ENCODE measurements at regions not wholly inside any gene's neighbourhood (a gene's known extent, or its start where the extent isn't known, plus 50 kb on each side); places are given as distances from the start of the nearest gene placed in this dataset.

DNA sequence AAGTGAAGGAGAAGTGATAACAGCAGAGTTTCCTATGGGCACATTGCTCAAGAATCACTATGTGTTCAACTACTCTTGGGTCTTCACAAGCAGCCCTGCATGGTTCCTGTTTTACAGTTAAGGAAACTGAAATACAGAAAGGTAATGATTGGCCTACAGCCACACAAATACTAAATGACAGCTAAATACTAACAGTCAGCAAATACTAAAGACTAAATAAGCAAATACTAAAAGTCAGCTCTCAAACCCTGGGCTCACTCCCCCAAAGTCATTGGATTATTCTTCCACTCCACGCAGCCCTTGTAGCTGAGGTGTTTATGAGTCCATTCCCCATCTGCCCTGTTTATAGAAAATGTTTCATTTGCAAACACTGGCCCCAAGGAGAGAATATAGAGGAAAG, 372.7 kb upstream of the CDH11 start:
- no peak for DNase-seq (ENCODE audit: low spot score)
- BruUV-seq (replicated peaks) = no TSS peak
- H3K4me1 ChIP-seq (ENCODE audit: insufficient read depth, low read length) = no peaks in the 10 kb centered on the region
- no peak overlapping the region for H3K27ac ChIP-seq (ENCODE audit: extremely low read length, insufficient read depth, low read length)
- FAIRE-seq = no peak
- H3K36me3 ChIP-seq (replicated peaks in 1 of 2; ENCODE audit: control insufficient read depth in 1 of 2, insufficient read depth in 2 of 2, low read length in 2 of 2) = no peaks in the 10 kb centered on the region
- TF ChIP-seq, protein P1, sequence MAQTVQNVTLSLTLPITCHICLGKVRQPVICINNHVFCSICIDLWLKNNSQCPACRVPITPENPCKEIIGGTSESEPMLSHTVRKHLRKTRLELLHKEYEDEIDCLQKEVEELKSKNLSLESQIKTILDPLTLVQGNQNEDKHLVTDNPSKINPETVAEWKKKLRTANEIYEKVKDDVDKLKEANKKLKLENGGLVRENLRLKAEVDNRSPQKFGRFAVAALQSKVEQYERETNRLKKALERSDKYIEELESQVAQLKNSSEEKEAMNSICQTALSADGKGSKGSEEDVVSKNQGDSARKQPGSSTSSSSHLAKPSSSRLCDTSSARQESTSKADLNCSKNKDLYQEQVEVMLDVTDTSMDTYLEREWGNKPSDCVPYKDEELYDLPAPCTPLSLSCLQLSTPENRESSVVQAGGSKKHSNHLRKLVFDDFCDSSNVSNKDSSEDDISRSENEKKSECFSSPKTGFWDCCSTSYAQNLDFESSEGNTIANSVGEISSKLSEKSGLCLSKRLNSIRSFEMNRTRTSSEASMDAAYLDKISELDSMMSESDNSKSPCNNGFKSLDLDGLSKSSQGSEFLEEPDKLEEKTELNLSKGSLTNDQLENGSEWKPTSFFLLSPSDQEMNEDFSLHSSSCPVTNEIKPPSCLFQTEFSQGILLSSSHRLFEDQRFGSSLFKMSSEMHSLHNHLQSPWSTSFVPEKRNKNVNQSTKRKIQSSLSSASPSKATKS (CRISPR knock-in tag; IDR thresholded peaks at IDR 0.05) = no peak
- no peak for TF ChIP-seq ZNF720 (CRISPR knock-in tag; IDR thresholded peaks at IDR 0.05)
- peak; percentile 72 to 84 for TF ChIP-seq MAFK (conservative IDR thresholded peaks at IDR 0.05 in 1 of 2, IDR thresholded peaks at IDR 0.05 in 1 of 2; ENCODE audit: low read length in 2 of 2)
- TF ChIP-seq PHB2 (IDR thresholded peaks at IDR 0.05; ENCODE audit: partially characterized antibody) = no peak
- no peak for TF ChIP-seq BRCA1 (CRISPR knock-in tag; IDR thresholded peaks at IDR 0.05)
- no peak for TF ChIP-seq ZNF792 (CRISPR knock-in tag; IDR thresholded peaks at IDR 0.05)
- peak; percentile 84 for TF ChIP-seq MAFF (IDR thresholded peaks at IDR 0.05; ENCODE audit: low read depth, low read length)
- in situ Hi-C loops (cut with HindIII; ENCODE audit: extremely low pct_ligation_motif_present, low pct_unique_long_range_greater_than_20kb) = no loop called here
- ChIA-PET POLR2A (no interaction called here), CTCF (ENCODE audit: low intra/inter-chr PET ratio, low total read pairs) (no interaction called here)
- no peak overlapping the region for H3K4me3 ChIP-seq (replicated peaks in 1 of 3; ENCODE audit: insufficient read depth in 1 of 3, low read depth in 2 of 3, low read length in 3 of 3)
- no peak overlapping the region for H3K9ac ChIP-seq (ENCODE audit: insufficient read depth, low read depth, low read length)
- H3K79me2 ChIP-seq (ENCODE audit: insufficient read depth, low read length) = no peaks in the 10 kb centered on the region
- 0% methylated on average over 1 of the region's 1 CpG for WGBS (ENCODE audit: low lambda C conversion rate)
- peaks cover 0 to 5% of the 10 kb centered on the region in 2 experiments; a peak in 1 of 5 replicates for H3K27me3 ChIP-seq (ENCODE audit: control insufficient read depth in 1 of 2, insufficient read depth in 2 of 2, low read length in 2 of 2)
- no peak for ATAC-seq
- no peak overlapping the region for H3K4me2 ChIP-seq (ENCODE audit: low read depth, low read length)
- no peaks in the 10 kb centered on the region for H4K20me1 ChIP-seq (ENCODE audit: insufficient read depth, low read length)
- intact Hi-C loops (cut with micrococcal nuclease; ENCODE audit: unreplicated experiment) = no loop called here
- H3K9me3 ChIP-seq (ENCODE audit: low read length) = no peaks in the 10 kb centered on the region
- H2AFZ ChIP-seq (ENCODE audit: low read length) = no peak overlapping the region

DNA sequence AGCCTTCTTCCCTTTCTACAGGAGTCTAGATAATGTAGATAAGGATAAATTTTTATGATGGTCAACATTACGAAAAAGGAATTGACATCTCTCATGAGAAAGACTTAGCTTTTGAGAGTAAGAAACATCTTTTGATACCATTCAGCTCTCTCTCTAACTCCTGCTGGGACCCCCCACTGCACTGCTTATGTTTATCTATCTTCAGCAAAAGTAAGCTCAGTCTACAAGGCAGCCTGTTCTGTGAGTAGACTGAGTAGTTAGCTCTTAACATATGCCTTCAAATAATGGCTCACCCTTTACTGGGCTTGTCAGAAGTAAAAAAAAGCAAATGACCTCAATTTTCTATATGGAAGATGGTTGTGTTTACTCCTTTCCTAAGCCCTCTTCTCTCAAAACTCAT, 372.2 kb upstream of the CDH11 start:
- ChIA-PET CTCF (ENCODE audit: low intra/inter-chr PET ratio, low total read pairs) (no interaction called here), POLR2A (no interaction called here)
- H3K4me1 ChIP-seq (ENCODE audit: insufficient read depth, low read length) = no peaks in the 10 kb centered on the region
- no peak overlapping the region for H3K4me3 ChIP-seq (replicated peaks in 1 of 3; ENCODE audit: insufficient read depth in 1 of 3, low read depth in 2 of 3, low read length in 3 of 3)
- no peaks in the 10 kb centered on the region for H3K36me3 ChIP-seq (replicated peaks in 1 of 2; ENCODE audit: control insufficient read depth in 1 of 2, insufficient read depth in 2 of 2, low read length in 2 of 2)
- no peak for DNase-seq (ENCODE audit: low spot score)
- WGBS (ENCODE audit: low lambda C conversion rate) = 5% methylated on average over 1 of the region's 1 CpG
- H3K9me3 ChIP-seq (ENCODE audit: low read length) = no peaks in the 10 kb centered on the region
- BruUV-seq (replicated peaks) = no TSS peak
- H4K20me1 ChIP-seq (ENCODE audit: insufficient read depth, low read length) = no peaks in the 10 kb centered on the region
- peaks cover 0 to 5% of the 10 kb centered on the region in 2 experiments; a peak in 1 of 5 replicates for H3K27me3 ChIP-seq (ENCODE audit: control insufficient read depth in 1 of 2, insufficient read depth in 2 of 2, low read length in 2 of 2)
- in situ Hi-C loops (cut with HindIII; ENCODE audit: extremely low pct_ligation_motif_present, low pct_unique_long_range_greater_than_20kb) (no loop called here), intact Hi-C loops (cut with micrococcal nuclease; ENCODE audit: unreplicated experiment) (no loop called here)
- no peak overlapping the region for H3K27ac ChIP-seq (ENCODE audit: extremely low read length, insufficient read depth, low read length)
- no peak for FAIRE-seq
- no peak for ATAC-seq
- H2AFZ ChIP-seq (ENCODE audit: low read length) = no peak overlapping the region
- no peak overlapping the region for H3K9ac ChIP-seq (ENCODE audit: insufficient read depth, low read depth, low read length)
- no peak overlapping the region for H3K4me2 ChIP-seq (ENCODE audit: low read depth, low read length)
- no peaks in the 10 kb centered on the region for H3K79me2 ChIP-seq (ENCODE audit: insufficient read depth, low read length)
- TF ChIP-seq, protein P2, sequence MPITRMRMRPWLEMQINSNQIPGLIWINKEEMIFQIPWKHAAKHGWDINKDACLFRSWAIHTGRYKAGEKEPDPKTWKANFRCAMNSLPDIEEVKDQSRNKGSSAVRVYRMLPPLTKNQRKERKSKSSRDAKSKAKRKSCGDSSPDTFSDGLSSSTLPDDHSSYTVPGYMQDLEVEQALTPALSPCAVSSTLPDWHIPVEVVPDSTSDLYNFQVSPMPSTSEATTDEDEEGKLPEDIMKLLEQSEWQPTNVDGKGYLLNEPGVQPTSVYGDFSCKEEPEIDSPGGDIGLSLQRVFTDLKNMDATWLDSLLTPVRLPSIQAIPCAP (CRISPR knock-in tag; IDR thresholded peaks at IDR 0.05; ENCODE audit: low read depth) = no peak
- TF ChIP-seq, protein P3, sequence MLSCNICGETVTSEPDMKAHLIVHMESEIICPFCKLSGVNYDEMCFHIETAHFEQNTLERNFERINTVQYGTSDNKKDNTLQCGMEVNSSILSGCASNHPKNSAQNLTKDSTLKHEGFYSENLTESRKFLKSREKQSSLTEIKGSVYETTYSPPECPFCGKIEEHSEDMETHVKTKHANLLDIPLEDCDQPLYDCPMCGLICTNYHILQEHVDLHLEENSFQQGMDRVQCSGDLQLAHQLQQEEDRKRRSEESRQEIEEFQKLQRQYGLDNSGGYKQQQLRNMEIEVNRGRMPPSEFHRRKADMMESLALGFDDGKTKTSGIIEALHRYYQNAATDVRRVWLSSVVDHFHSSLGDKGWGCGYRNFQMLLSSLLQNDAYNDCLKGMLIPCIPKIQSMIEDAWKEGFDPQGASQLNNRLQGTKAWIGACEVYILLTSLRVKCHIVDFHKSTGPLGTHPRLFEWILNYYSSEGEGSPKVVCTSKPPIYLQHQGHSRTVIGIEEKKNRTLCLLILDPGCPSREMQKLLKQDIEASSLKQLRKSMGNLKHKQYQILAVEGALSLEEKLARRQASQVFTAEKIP (CRISPR knock-in tag; IDR thresholded peaks at IDR 0.05; ENCODE audit: borderline replicate concordance) = no peak
- TF ChIP-seq MYNN (CRISPR knock-in tag; IDR thresholded peaks at IDR 0.05; ENCODE audit: low read depth) (no peak), ZFP36L2 (CRISPR knock-in tag; IDR thresholded peaks at IDR 0.05) (no peak), CEBPG (CRISPR knock-in tag; IDR thresholded peaks at IDR 0.05) (no peak), SOX13 (IDR thresholded peaks at IDR 0.05) (no peak), SOX13 (CRISPR knock-in tag; conservative IDR thresholded peaks at IDR 0.05 in 1 of 2, IDR thresholded peaks at IDR 0.05 in 1 of 2) (no peak), ZNF292 (CRISPR knock-in tag; IDR thresholded peaks at IDR 0.05; ENCODE audit: borderline replicate concordance, low read depth) (no peak)
- TF ChIP-seq, protein P4, sequence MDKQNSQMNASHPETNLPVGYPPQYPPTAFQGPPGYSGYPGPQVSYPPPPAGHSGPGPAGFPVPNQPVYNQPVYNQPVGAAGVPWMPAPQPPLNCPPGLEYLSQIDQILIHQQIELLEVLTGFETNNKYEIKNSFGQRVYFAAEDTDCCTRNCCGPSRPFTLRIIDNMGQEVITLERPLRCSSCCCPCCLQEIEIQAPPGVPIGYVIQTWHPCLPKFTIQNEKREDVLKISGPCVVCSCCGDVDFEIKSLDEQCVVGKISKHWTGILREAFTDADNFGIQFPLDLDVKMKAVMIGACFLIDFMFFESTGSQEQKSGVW (CRISPR knock-in tag; IDR thresholded peaks at IDR 0.05; ENCODE audit: borderline replicate concordance) = no peak
